Psoas muscle (tissue), 7 donors: ENCODE measurements at regions not wholly inside any gene's neighbourhood (a gene's known extent, or its start where the extent isn't known, plus 50 kb on each side); places are given as distances from the start of the nearest gene placed in this dataset.

ENCODE experiments used
- ATAC-seq, 4 donors: fragments of 200-7000 bp; cut with Tn5 transposase; one replicate each; pipeline ENCODE4 v1.9.1; 2020; ENCODE audit warnings: moderate library complexity in 3 of 4, mild to moderate bottlenecking in 2 of 4
- DNase-seq, 2 donors: peaks; one replicate each; pipeline ENCODE4 v3.0.0-alpha.2; 2020
- H3K27ac ChIP-seq: fragments of 200-600 bp; one replicate; pipeline ENCODE4 v1.8.0; 2022
- H3K27me3 ChIP-seq, 3 donors: fragments of 200-600 bp in 1 of 3; one replicate each; pipeline versions ENCODE4 v1.6.1 to v1.8.0; 2013 to 2022; ENCODE audit warnings: low read length in 2 of 3, mild to moderate bottlenecking in 2 of 3, moderate library complexity in 1 of 3; ENCODE audit not compliant: insufficient read depth in 3 of 3
- H3K36me3 ChIP-seq, 2 donors: fragments of 200-600 bp in 1 of 2; one replicate each; pipeline versions ENCODE4 v1.6.1 to v1.8.0; 2013 to 2022; ENCODE audit warnings: low read depth in 1 of 2, mild to moderate bottlenecking in 1 of 2, moderate library complexity in 1 of 2; ENCODE audit not compliant: insufficient read depth in 1 of 2
- H3K4me1 ChIP-seq: fragments of 200-600 bp; one replicate; pipeline ENCODE4 v1.8.0; 2022
- H3K4me3 ChIP-seq: fragments of 200-600 bp; one replicate; pipeline ENCODE4 v1.8.0; 2022; ENCODE audit warnings: mild to moderate bottlenecking
- H3K9me3 ChIP-seq: fragments of 200-600 bp; one replicate; pipeline ENCODE4 v1.8.0; 2022
- CTCF ChIP-seq: fragments of 200-600 bp; IDR thresholded peaks from one replicate; pipeline ENCODE4 v1.8.0; 2022; ENCODE audit warnings: antibody characterized with exemption
- WGBS, 3 donors: extraction: QIAGEN DNeasy Blood & Tissue Kit; methylation state at CpG; one replicate each; pipeline versions ENCODE4 v1.1.6 to v1.1.7; 2013; 5-methylcytosine and 5-hydroxymethylcytosine counted together
- intact Hi-C, 2 donors: fragments of 100-400 bp; cut with DNase I; formaldehyde crosslinking; loops; one replicate each; pipeline versions ENCODE4 v1.11.0 to v1.14.2; 2022
- donor health status: healthy with polysubstance abuse.
- donor health status: DM: no; HTN: no; CAD: no; lungs with moderate emphysema.
- donor health status: Bipolar disorder and iron deficiency.
- donor health status: healthy.
- donor health status: DM: yes; HTN: yes; CAD: no.
- donor health status: DM: no; HTN: no; CAD: no.
- donor health status: DM: yes; HTN: yes; CAD: no.

GRCh38 chr7:47026780-47027361 is 555.0 kb downstream of the TNS3 start:
- Histone ChIP-seq H3K27ac (no peak overlapping the region), H3K36me3 (no peaks in the 10 kb centered on the region), H3K4me3 (no peak overlapping the region), H3K27me3 (no peaks in the 10 kb centered on the region), H3K4me1 (peaks cover 2% of the 10 kb centered on the region), H3K9me3 (no peaks in the 10 kb centered on the region)
- intact Hi-C loops = no loop called here
- TF ChIP-seq CTCF = no peak
- no peak for DNase-seq
- 40 to 42% (median 41%) methylated on average over 5 of the region's 5 CpGs for WGBS, 3 donors
- ATAC-seq = no peak

GRCh38 chr7:47024991-47025390 is 556.9 kb downstream of the TNS3 start:
- ATAC-seq (no peak), DNase-seq (no peak)
- no peak overlapping the region for H3K4me3 ChIP-seq
- H3K9me3 ChIP-seq = no peaks in the 10 kb centered on the region
- intact Hi-C loops = no loop called here
- no peaks in the 10 kb centered on the region for H3K36me3 ChIP-seq
- no peak overlapping the region for H3K27ac ChIP-seq
- peaks cover 2% of the 10 kb centered on the region for H3K4me1 ChIP-seq
- no peaks in the 10 kb centered on the region for H3K27me3 ChIP-seq
- no peak for TF ChIP-seq CTCF
- WGBS, 3 donors = 65 to 69% (median 66%) methylated on average over 4 of the region's 4 CpGs

- DNase-seq (no peak), ATAC-seq (no peak)
- 75 to 87% (median 84%) methylated on average over 1 of the region's 1 CpG for WGBS, 3 donors
- Histone ChIP-seq H3K4me1 (no peaks in the 10 kb centered on the region), H3K9me3 (no peaks in the 10 kb centered on the region), H3K4me3 (no peak overlapping the region), H3K27me3 (no peaks in the 10 kb centered on the region), H3K36me3 (no peaks in the 10 kb centered on the region), H3K27ac (no peak overlapping the region)
- TF ChIP-seq CTCF = no peak
- intact Hi-C loops = no loop called here
Observed at GRCh38 chr7:47008461-47008860, 573.5 kb downstream of the TNS3 start.

GRCh38 chr7:47007471-47007870 is 574.4 kb downstream of the TNS3 start:
- no peak overlapping the region for H3K4me3 ChIP-seq
- no peaks in the 10 kb centered on the region for H3K4me1 ChIP-seq
- DNase-seq (no peak), ATAC-seq (no peak)
- intact Hi-C loops = no loop called here
- 46 to 59% (median 53%) methylated on average over 5 of the region's 5 CpGs for WGBS, 3 donors
- H3K27ac ChIP-seq = no peak overlapping the region
- H3K36me3 ChIP-seq = no peaks in the 10 kb centered on the region
- no peaks in the 10 kb centered on the region for H3K27me3 ChIP-seq
- TF ChIP-seq CTCF = no peak
- no peaks in the 10 kb centered on the region for H3K9me3 ChIP-seq

GRCh38 chr7:47000561-47000960 is 581.4 kb downstream of the TNS3 start:
- Histone ChIP-seq H3K4me3 (no peak overlapping the region), H3K27me3 (no peaks in the 10 kb centered on the region), H3K27ac (no peak overlapping the region), H3K4me1 (no peaks in the 10 kb centered on the region), H3K9me3 (no peaks in the 10 kb centered on the region), H3K36me3 (no peaks in the 10 kb centered on the region)
- intact Hi-C loops = no loop called here
- 92 to 97% (median 93%) methylated on average over 1 of the region's 1 CpG for WGBS, 3 donors
- DNase-seq (no peak), ATAC-seq (no peak)
- no peak for TF ChIP-seq CTCF
